HCT116 (cell line): ENCODE measurements at regions not wholly inside any gene's neighbourhood (a gene's known extent, or its start where the extent isn't known, plus 50 kb on each side); places are given as distances from the start of the nearest gene placed in this dataset.

ENCODE experiments used
- ATAC-seq: fragments of 200-7000 bp; cut with Tn5 transposase; 2 replicates; pipeline ENCODE4 v1.9.1; 2020; ENCODE audit warnings: mild to moderate bottlenecking, moderate library complexity
- BruUV-seq: library from RNA; stranded (reverse); fragments of 400-500 nt; replicated peaks from 2 replicates; lab custom pipeline; 2021; lab: Mats Ljungman, UMichigan
- CTCF ChIA-PET: fragments of 300-600 bp; sonication (Branson Sonifier 250); formaldehyde crosslinking; loops from one replicate; lab custom pipeline; 2021; ENCODE audit warnings: antibody characterized with exemption; lab: Charles Lee
- POLR2A ChIA-PET: fragments of 300-600, 350-600 bp; sonication (Branson Sonifier 250); formaldehyde crosslinking; loops from one replicate; lab custom pipeline; 2021; ENCODE audit warnings: antibody characterized with exemption; lab: Charles Lee
- RAD21 ChIA-PET, 2 experiments: fragments of 300-600 bp; sonication (Branson Sonifier 250); formaldehyde crosslinking; loops; one replicate each; lab custom pipeline; 2023; ENCODE audit warnings: low total read pairs in 2 of 2; ENCODE audit not compliant: uncharacterized antibody in 2 of 2, unreplicated experiment in 2 of 2, low non-redundant PET in 1 of 2; lab: Charles Lee
- DNase-seq: peaks from one replicate; pipeline ENCODE4 v3.0.0-alpha.2; 2010; ENCODE audit warnings: low read depth, low spot score
- H2AFZ ChIP-seq: fragments of 200-600 bp; shearing (Covaris generic), sonication (generic); 2 replicates; pipeline ENCODE4 v1.6.1; 2017; ENCODE audit warnings: low read depth, mixed run types, mixed read lengths, antibody characterized with exemption, low read length; ENCODE audit not compliant: poor library complexity, severe bottlenecking
- H3K27ac ChIP-seq: 2 replicates; pipeline ENCODE4 v1.5.1; 2012; ENCODE audit warnings: low read depth, low read length
- H3K27me3 ChIP-seq: fragments of 200-600 bp; sonication (generic); 2 replicates; pipeline ENCODE4 v1.6.1; 2016; ENCODE audit warnings: mixed run types, low read length, mixed read lengths; ENCODE audit not compliant: insufficient read depth
- H3K36me3 ChIP-seq, 2 experiments: fragments of 200-500 bp in 1 of 2; fragments of 200-600 bp in 1 of 2; sonication (Bioruptor generic) in 1 of 2; sonication (generic) in 1 of 2; 2 replicates each; pipeline versions ENCODE4 v1.5.1 to v1.6.1; 2014 to 2016; ENCODE audit warnings: low read length in 2 of 2, inconsistent platforms in 1 of 2, mixed read lengths in 1 of 2, mixed run types in 1 of 2; ENCODE audit not compliant: insufficient read depth in 2 of 2, control insufficient read depth in 1 of 2
- H3K4me1 ChIP-seq, 2 experiments: fragments of 200-600 bp in 1 of 2; sonication (generic) in 1 of 2; 2 replicates each; pipeline versions ENCODE4 v1.5.1 to v1.6.1; 2012 to 2017; ENCODE audit warnings: low read length in 2 of 2, inconsistent platforms in 1 of 2, mild to moderate bottlenecking in 1 of 2, mixed read lengths in 1 of 2, mixed run types in 1 of 2, moderate library complexity in 1 of 2; ENCODE audit not compliant: insufficient read depth in 2 of 2, control insufficient read depth in 1 of 2
- H3K4me2 ChIP-seq: fragments of 200-600 bp; sonication (generic); 2 replicates; pipeline ENCODE4 v1.6.1; 2017; ENCODE audit warnings: mixed run types, low read length, mixed read lengths
- H3K4me3 ChIP-seq, 2 experiments: fragments of 200-600 bp in 1 of 2; sonication (generic) in 1 of 2; replicated peaks in 1 of 2; 2 replicates each; pipeline ENCODE4 v1.5.1; 2011 to 2016; ENCODE audit warnings: low read length in 2 of 2, control low read depth in 1 of 2, low read depth in 1 of 2, mild to moderate bottlenecking in 1 of 2, mixed read lengths in 1 of 2, mixed run types in 1 of 2
- H3K79me2 ChIP-seq: fragments of 200-600 bp; sonication (generic); 2 replicates; pipeline ENCODE4 v1.6.1; 2017; ENCODE audit warnings: mild to moderate bottlenecking, mixed run types, low read length, moderate library complexity, mixed read lengths; ENCODE audit not compliant: insufficient read depth
- H3K9ac ChIP-seq: fragments of 200-600 bp; sonication (generic); 2 replicates; pipeline ENCODE4 v1.6.1; 2016; ENCODE audit warnings: low read length, mixed read lengths
- H3K9me2 ChIP-seq: fragments of 200-600 bp; sonication (generic), shearing (Covaris generic); 2 replicates; pipeline ENCODE4 v1.6.1; 2017; ENCODE audit warnings: mixed run types, mild to moderate bottlenecking, moderate library complexity; ENCODE audit not compliant: insufficient read depth
- H3K9me3 ChIP-seq, 2 experiments: fragments of 200-500 bp in 1 of 2; fragments of 200-600 bp in 1 of 2; sonication (Bioruptor generic) in 1 of 2; sonication (generic) in 1 of 2; 2 replicates each; pipeline ENCODE4 v1.6.1; 2014 to 2017; ENCODE audit warnings: low read length in 2 of 2, mixed read lengths in 2 of 2, inconsistent platforms in 1 of 2, low read depth in 1 of 2, mild to moderate bottlenecking in 1 of 2, mixed run types in 1 of 2, moderate library complexity in 1 of 2; ENCODE audit not compliant: control insufficient read depth in 1 of 2, insufficient read depth in 1 of 2
- H4K20me1 ChIP-seq: fragments of 200-600 bp; sonication (generic), shearing (Covaris generic); 2 replicates; pipeline ENCODE4 v1.6.1; 2017; ENCODE audit warnings: mixed run types, mild to moderate bottlenecking, moderate library complexity; ENCODE audit not compliant: insufficient read depth
- CBX3 ChIP-seq: IDR thresholded peaks from 2 replicates; pipeline ENCODE4 v1.6.1; 2012; ENCODE audit warnings: low read depth
- CEBPB ChIP-seq: IDR thresholded peaks from 2 replicates; pipeline ENCODE4 v1.6.1; 2012; ENCODE audit warnings: low read depth
- ELF1 ChIP-seq: IDR thresholded peaks from 2 replicates; pipeline ENCODE4 v1.6.1; 2012; ENCODE audit warnings: low read depth, borderline replicate concordance
- EZH2phosphoT487 ChIP-seq: fragments of 200-600 bp; IDR thresholded peaks from 2 replicates; pipeline ENCODE4 v1.6.1; 2018; ENCODE audit warnings: antibody characterized with exemption, borderline replicate concordance
- FOSL1 ChIP-seq: IDR thresholded peaks from 2 replicates; pipeline ENCODE4 v1.6.1; 2012; ENCODE audit warnings: low read depth
- JUND ChIP-seq: IDR thresholded peaks from 2 replicates; pipeline ENCODE4 v1.6.1; 2012
- SRF ChIP-seq: IDR thresholded peaks from 2 replicates; pipeline ENCODE4 v1.6.1; 2012; ENCODE audit warnings: low read depth
- TCF7L2 ChIP-seq: IDR thresholded peaks from 2 replicates; pipeline ENCODE4 v1.7.0; 2011; ENCODE audit warnings: borderline replicate concordance, inconsistent platforms; ENCODE audit not compliant: insufficient read depth, insufficient read length; ENCODE audit errors: extremely low read depth
- intact Hi-C: fragments of 100-400 bp; cut with micrococcal nuclease; formaldehyde crosslinking; loops from 2 replicates; pipeline ENCODE4 v1.10.0; 2022
- TF ChIP-seq, protein P1 (sequence below): IDR thresholded peaks from 2 replicates; pipeline ENCODE4 v1.6.1; 2012
- TF ChIP-seq, protein P2 (sequence below), 3 experiments: fragments of 200-600 bp in 1 of 3; sonication (generic) in 1 of 3; IDR thresholded peaks in 2 of 3; conservative IDR thresholded peaks in 1 of 3; 2 replicates each; pipeline ENCODE4 v1.5.1; 2012 to 2017; ENCODE audit warnings: low read depth in 2 of 3, low read length in 2 of 3, antibody characterized with exemption in 1 of 3, borderline replicate concordance in 1 of 3, control low read depth in 1 of 3, mild to moderate bottlenecking in 1 of 3, mixed read lengths in 1 of 3, mixed run types in 1 of 3, moderate library complexity in 1 of 3; ENCODE audit not compliant: insufficient read depth in 1 of 3

DNA sequence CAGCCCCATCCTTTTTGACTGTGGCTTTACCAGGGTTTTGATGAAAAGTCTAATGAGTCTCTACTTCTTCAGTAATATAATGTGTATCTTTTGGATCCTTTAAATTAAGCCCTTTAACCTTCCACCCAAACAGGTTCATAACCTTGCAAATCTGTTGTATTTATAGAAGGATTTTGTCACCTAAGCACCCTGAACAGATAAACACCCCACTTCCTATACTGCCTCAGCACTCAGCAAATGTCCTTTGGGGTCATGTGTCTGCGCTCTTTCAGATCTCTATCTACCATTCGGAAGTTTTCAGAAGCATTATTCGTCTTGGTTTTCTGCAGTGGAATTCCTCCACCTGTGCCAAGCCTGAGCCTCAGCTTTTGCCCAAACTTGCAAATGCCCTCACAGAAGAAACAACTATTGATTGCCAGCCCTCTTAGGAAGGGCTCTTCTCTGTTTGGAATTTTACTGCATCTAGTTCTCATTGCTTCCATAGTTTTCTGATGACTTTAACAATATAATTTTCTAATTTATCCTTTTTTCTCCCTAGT, 214.8 kb upstream of the KCNJ16 start:
- ATAC-seq = no peak
- no peak overlapping the region for H3K4me2 ChIP-seq
- no peaks in the 10 kb centered on the region for H4K20me1 ChIP-seq
- H3K9ac ChIP-seq = no peak overlapping the region
- H3K4me1 ChIP-seq = no peaks in the 10 kb centered on the region; a peak in 1 of 4 replicates
- H3K4me3 ChIP-seq = no peak overlapping the region
- TF ChIP-seq, protein P1, sequence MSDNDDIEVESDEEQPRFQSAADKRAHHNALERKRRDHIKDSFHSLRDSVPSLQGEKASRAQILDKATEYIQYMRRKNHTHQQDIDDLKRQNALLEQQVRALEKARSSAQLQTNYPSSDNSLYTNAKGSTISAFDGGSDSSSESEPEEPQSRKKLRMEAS = no peak
- TF ChIP-seq ELF1 (no peak), JUND (no peak)
- intact Hi-C loops = no loop called here
- H3K79me2 ChIP-seq = no peaks in the 10 kb centered on the region
- no peak for DNase-seq
- no peaks in the 10 kb centered on the region for H3K9me2 ChIP-seq
- RAD21 ChIA-PET = no interaction called here
- no peak overlapping the region for H3K27ac ChIP-seq
- POLR2A ChIA-PET = no interaction called here
- CTCF ChIA-PET = no interaction called here
- peaks cover 0 to 30% of the 10 kb centered on the region in 2 experiments; a peak in 3 of 4 replicates for H3K9me3 ChIP-seq
- no peak overlapping the region for H2AFZ ChIP-seq
- H3K27me3 ChIP-seq = no peaks in the 10 kb centered on the region
- no TSS peak for BruUV-seq
- H3K36me3 ChIP-seq = no peaks in the 10 kb centered on the region

- H3K36me3 ChIP-seq = no peaks in the 10 kb centered on the region
- H2AFZ ChIP-seq = no peak overlapping the region
- H3K4me1 ChIP-seq = no peaks in the 10 kb centered on the region; a peak in 1 of 4 replicates
- intact Hi-C loops = no loop called here
- BruUV-seq = no TSS peak
- ATAC-seq (no peak), DNase-seq (no peak)
- no peaks in the 10 kb centered on the region for H4K20me1 ChIP-seq
- POLR2A ChIA-PET = no interaction called here
- no peak overlapping the region for H3K27ac ChIP-seq
- CTCF ChIA-PET = no interaction called here
- H3K9me2 ChIP-seq = no peaks in the 10 kb centered on the region
- H3K9me3 ChIP-seq = peaks cover 11 to 17% of the 10 kb centered on the region in 2 experiments; a peak in 2 of 4 replicates
- no peak overlapping the region for H3K9ac ChIP-seq
- H3K4me3 ChIP-seq = no peak overlapping the region
- RAD21 ChIA-PET = no interaction called here
- H3K27me3 ChIP-seq = no peaks in the 10 kb centered on the region
- no peak overlapping the region for H3K4me2 ChIP-seq
- TF ChIP-seq FOSL1 (no peak), EZH2phosphoT487 (no peak), CBX3 (no peak), JUND (no peak), SRF (no peak), TCF7L2 (no peak), CEBPB (no peak)
- TF ChIP-seq, protein P2, sequence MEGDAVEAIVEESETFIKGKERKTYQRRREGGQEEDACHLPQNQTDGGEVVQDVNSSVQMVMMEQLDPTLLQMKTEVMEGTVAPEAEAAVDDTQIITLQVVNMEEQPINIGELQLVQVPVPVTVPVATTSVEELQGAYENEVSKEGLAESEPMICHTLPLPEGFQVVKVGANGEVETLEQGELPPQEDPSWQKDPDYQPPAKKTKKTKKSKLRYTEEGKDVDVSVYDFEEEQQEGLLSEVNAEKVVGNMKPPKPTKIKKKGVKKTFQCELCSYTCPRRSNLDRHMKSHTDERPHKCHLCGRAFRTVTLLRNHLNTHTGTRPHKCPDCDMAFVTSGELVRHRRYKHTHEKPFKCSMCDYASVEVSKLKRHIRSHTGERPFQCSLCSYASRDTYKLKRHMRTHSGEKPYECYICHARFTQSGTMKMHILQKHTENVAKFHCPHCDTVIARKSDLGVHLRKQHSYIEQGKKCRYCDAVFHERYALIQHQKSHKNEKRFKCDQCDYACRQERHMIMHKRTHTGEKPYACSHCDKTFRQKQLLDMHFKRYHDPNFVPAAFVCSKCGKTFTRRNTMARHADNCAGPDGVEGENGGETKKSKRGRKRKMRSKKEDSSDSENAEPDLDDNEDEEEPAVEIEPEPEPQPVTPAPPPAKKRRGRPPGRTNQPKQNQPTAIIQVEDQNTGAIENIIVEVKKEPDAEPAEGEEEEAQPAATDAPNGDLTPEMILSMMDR (IDR thresholded peaks at IDR 0.05 in 2 of 3, conservative IDR thresholded peaks at IDR 0.05 in 1 of 3; ENCODE audit: borderline replicate concordance in 1 of 3, insufficient read depth in 1 of 3, low read depth in 2 of 3, low read length in 2 of 3) = no peak
- H3K79me2 ChIP-seq = no peaks in the 10 kb centered on the region
Observed at GRCh38 chr17:69864462-69864861, 210.6 kb upstream of the KCNJ16 start.
